SKM-1 (cell line): ENCODE measurements at regions not wholly inside any gene's neighbourhood (a gene's known extent, or its start where the extent isn't known, plus 50 kb on each side); places are given as distances from the start of the nearest gene placed in this dataset.
A peak's percentile ranks its signal among the peaks of the same experiment; 100 is the strongest.

Experiments
- DNase-seq: peaks from one replicate; lab custom pipeline; 2025; ENCODE audit not compliant: unreplicated experiment; lab: John Stamatoyannopoulos, UW

GRCh38 chr18:34159691-34160185 lies 65.0 kb downstream of the NOL4 start:
- DNase-seq = no peak

DNA sequence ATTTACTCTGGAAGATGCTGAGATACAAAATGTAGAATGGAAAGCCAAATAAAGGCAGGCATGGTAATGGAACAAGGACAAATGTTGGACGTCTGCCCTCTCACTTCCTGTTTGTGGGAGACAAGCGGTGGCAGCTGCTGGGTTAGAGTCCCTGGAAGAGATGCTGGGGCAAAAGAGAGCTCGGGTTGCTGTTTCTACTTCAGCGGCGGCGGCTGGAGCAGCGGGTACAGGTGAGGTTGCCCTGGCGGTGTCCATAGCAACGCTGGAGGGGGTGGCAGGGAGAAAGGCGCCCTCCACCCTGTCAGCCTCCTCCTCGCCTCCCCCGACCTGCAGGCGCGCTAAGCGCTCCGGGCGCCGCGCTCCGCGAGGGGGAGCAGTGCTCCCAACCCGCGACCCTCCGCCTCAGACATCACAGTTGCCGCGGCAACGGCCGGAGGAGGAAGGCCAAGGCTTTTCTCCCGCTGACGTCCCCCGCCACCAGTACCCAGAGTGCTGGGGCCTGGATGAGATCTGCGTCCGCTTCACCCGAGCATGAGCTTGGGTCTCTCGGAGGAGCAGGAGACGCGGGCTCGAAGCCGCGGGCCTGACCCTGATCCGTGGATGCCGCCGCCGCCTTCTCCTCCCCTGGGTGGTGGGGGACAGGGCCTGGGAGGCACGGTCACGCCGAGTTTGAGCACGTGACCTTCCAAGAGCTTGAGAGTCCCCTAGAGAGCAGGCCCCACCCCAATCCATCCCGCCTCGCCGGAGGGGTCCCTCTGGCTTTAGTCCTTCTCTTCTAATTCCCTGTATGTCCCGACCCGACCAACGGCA lies 65.6 kb downstream of the NOL4 start:
- no peak for DNase-seq

- no peak for DNase-seq
These were observed 71.0 kb downstream of the NOL4 start for GRCh38 chr18:34153711-34154110.

DNA sequence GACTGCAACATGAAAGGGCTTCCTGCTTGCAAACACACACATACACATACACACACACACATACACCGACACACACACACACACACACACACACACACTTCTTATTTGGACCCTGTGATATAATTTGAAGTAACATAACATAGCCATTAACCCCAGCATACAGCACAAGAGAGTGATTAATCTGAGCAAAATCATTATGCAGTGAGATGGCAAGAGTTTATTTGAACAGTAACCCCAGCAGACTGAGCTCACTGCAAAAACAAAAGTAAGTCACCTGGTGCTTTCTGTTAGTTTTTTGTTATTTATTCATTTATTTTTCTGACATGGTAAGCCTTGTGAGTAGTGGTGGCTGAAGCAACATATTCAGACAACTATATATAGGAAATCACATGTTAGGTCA lies 93.7 kb downstream of the NOL4 start:
- no peak for DNase-seq

GRCh38 chr18:34128436-34128835 lies 96.3 kb downstream of the NOL4 start:
- DNase-seq = no peak

DNA sequence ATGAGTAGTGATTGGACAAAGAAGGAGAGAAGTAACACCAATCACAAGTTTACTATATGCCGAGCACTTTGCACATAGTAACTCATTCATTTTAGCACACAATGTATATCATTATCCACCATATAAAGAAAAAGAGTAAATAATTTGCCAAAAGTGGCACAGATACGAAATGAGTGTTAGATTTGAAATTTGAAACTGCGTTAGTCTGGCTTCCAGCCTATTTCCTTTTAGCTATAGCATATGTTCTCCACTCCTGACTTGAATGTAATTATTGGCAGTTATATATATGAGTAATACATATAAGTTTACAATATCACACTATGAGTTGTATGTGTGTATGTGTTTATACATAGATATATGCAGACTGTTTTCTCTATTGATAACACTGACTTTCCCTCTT lies 98.6 kb downstream of the NOL4 start:
- no peak for DNase-seq

DNA sequence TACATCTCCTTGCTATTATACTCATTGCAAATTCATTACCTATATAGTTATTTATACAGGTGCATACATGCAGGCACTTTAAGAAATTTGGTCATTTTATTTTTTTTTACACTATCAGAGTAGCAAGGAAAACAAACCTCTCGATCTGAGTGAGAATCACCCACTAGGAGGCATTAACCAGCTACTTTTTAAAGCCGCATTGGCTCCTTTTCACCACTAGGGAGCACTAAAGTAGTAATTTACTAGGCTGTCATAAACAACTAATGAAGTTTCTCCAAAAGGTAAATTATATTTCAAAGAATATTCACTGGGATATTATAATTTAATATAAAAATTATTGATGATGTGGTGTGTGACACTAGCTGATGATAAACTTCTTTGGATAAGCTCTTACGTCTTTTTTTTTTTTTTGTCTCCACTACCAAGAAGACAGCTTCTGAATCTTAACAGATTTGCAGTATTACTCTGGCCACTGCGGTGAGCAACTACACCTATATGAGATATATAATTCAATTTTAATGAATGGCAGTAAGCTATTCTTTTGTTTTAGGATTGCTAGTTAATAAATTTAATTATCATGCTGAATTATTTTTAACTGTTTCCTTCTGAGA lies 101.9 kb downstream of the NOL4 start:
- DNase-seq = peak; percentile 33

DNA sequence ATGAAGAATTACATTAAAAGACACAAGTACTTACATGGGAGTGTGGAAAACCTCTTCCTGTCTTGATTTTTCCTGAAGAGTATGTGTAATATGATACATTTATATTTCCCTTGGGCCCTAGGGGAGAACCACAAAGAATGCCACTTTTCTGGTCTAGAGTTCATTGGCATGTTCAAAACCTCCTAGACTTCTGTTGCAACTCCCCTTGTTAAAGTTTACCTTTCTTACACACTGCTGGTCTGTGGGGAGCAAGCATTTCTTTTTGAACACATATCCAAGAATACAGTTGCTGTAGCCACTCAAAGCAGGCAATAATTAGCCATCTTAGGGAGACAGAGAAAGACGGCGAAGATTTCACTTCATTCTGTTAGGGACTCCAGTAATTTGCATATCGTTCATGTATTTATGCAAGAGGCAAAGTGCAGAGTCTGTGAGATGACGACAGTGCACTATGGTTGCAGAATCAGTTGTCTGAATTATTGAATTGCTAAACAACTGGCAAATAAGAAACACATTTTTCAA lies 103.5 kb downstream of the NOL4 start:
- DNase-seq = no peak

- no peak for DNase-seq
These were observed 104.4 kb downstream of the NOL4 start for GRCh38 chr18:34120294-34120693.

DNA sequence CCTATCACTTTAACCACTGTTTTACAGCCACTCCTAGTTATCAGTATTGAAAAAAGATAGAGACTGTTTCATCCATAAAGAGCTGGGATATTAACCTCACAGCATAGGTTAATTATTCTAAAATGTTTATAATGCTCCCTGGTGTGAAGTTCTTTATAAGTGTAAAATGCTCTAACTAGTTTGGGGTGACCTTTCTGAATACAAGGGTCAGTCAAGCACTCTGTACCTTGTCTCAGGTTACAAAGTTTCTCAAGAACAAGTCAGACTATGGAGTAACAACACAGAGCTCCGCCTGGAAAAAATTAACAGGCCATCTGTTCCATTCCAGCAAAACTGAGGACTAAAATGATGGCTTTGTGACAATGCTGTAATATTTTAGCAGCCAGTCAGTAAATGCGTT lies 107.4 kb downstream of the NOL4 start:
- no peak for DNase-seq

- no peak for DNase-seq
These were observed 109.2 kb downstream of the NOL4 start for GRCh38 chr18:34115409-34116081.

GRCh38 chr18:34114996-34115395 lies 109.7 kb downstream of the NOL4 start:
- DNase-seq = no peak

DNA sequence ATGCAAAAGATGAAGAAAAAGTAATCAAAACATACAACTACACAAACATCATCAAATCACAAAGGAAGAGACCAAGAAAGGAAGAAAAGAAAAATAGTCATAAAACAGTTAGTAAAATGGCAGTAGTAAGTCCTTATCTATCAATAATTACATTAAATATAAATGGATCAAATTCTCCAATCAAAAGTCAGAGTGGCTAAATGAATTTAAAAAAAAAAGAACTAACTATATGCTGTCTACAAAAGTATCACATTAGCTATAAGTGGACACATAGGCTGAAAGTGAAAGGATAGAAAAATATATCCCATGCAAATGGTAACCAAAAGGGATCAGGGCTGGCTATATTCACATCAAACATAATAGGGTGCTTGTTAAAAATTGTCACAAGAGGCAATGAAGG lies 116.5 kb downstream of the NOL4 start:
- DNase-seq = no peak

DNA sequence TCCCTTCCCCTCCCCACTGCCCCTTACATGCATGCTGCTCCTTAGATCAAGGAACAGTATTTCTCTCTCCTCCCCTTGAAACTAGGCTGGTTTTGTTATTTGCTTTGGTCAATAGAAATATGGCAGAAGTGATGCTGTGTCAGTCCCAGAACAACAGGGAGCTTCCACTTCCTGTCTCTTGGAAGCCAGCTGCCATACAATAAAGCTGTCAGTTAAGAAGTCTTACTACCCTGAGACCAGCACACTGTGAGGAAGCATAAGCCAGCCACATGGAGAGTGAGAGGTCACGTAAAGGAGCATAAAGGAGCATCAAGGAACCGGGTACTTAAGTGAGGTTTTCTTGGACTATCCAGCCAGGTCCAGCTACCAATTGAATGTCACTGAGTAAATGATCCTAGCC lies 126.6 kb downstream of the NOL4 start:
- no peak for DNase-seq

DNA sequence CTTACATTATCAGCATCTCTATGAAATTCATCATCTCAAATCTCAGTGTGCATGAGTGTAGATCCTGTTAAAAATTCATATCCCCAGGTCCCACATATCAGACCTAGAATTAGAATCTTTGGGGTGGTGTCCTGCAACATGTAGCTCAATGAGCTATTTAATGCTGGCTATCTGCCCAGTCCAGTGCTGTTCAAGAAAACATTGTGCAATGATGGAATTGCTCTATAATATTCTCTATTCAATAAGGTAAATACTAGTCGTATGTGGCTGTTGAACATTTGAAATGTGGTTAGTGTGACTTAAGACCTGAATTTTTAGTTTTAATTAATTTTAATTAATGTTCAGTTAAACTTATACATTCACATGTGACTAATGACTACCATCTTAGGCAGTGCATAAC lies 127.4 kb downstream of the NOL4 start:
- no peak for DNase-seq

GRCh38 chr18:34094148-34094547 lies 130.6 kb downstream of the NOL4 start:
- DNase-seq = no peak

DNA sequence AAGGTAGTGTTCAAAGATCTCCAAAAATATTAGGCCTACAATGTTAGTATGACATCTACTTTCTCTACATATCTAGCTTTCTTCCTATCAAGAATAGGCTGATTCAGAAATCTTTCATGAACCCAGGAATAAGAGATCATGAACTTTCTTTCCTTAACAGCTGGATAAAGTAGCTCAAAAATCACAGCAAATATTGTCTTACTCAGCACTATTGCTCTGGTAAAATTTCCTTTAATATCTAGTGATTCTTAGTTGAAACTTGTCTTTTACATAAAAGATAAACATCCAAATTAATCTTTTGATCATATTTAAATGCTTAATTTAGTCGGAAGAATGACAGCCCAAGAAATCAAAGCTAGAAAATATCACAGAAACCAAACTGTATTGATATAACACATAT lies 131.9 kb downstream of the NOL4 start:
- no peak for DNase-seq

DNA sequence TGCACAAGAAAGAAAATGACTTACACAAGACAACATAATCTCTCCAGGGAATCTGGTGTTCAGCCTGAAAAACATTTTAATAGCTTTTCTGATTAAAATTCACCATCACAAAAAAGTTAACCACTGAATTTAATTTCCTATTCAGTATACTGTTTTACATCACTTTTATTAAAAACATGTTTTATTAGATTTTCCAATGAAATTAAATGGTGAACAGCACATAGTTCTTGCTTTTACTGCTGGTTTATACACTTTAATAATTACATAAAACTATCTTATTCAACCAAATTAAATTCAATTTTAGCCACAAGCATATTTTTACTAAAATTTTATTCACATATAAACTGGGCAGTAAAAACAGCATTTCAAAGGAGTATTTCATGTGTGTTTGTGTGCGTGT lies 138.3 kb downstream of the NOL4 start:
- no peak for DNase-seq

GRCh38 chr18:34085140-34085739 lies 139.5 kb downstream of the NOL4 start:
- no peak for DNase-seq

- no peak for DNase-seq
These were observed 140.1 kb downstream of the NOL4 start for GRCh38 chr18:34084635-34085034.

DNA sequence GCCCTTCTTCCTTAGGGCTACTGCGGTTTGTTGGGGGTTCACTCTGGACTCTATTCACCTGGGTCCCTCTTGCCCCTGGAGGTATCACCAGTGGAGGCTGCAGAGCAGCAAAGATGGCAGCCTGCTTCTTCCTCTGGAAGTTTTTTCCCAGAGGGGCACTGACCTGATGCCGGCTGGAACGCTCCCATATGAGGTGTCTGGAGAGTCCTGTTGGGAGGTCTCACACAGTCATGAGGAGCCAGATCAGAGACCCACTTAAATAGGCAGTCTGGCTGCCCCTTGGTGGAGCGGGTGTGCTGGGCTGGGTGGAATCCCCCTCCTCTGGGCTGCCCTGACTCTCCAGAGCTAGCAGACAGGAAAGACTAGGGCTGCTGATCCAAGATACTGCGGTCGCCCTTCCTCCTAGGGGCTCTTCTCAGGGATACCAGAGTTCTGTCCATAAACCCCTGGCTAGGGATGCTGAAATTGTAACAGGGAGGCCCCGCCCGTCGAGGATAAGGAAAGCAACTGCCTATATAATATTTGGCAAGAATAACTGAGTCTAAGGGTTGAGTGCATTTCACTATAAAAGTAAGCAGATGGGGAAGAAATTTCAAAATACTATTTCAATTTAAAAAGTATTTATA lies 140.7 kb downstream of the NOL4 start:
- DNase-seq = no peak
